GM23248 (cell line): ENCODE measurements at regions not wholly inside any gene's neighbourhood (a gene's known extent, or its start where the extent isn't known, plus 50 kb on each side); places are given as distances from the start of the nearest gene placed in this dataset.

Source experiments
- EZH2 ChIP-seq: fragments of 200-600 bp; sonication (generic); IDR thresholded peaks from 2 replicates; pipeline ENCODE4 v1.6.1; 2018; ENCODE audit warnings: antibody characterized with exemption, mild to moderate bottlenecking; ENCODE audit not compliant: insufficient read depth, poor library complexity, severe bottlenecking
- EZH2phosphoT487 ChIP-seq: fragments of 200-600 bp; sonication (generic); IDR thresholded peaks from 2 replicates; pipeline ENCODE4 v1.6.1; 2018; ENCODE audit warnings: antibody characterized with exemption, moderate library complexity, mild to moderate bottlenecking, low read depth; ENCODE audit not compliant: insufficient read depth

GRCh38 chr3:177687291-177687690 lies 490.0 kb upstream of the TBL1XR1 start:
- TF ChIP-seq EZH2 (no peak), EZH2phosphoT487 (no peak)
